ENCODE measurements at regions not wholly inside any gene's neighbourhood (a gene's known extent, or its start where the extent isn't known, plus 50 kb on each side); places are given as distances from the start of the nearest gene placed in this dataset.

- TF ChIP-seq, protein P1, sequence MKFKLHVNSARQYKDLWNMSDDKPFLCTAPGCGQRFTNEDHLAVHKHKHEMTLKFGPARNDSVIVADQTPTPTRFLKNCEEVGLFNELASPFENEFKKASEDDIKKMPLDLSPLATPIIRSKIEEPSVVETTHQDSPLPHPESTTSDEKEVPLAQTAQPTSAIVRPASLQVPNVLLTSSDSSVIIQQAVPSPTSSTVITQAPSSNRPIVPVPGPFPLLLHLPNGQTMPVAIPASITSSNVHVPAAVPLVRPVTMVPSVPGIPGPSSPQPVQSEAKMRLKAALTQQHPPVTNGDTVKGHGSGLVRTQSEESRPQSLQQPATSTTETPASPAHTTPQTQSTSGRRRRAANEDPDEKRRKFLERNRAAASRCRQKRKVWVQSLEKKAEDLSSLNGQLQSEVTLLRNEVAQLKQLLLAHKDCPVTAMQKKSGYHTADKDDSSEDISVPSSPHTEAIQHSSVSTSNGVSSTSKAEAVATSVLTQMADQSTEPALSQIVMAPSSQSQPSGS (CRISPR knock-in tag; IDR thresholded peaks at IDR 0.05) = no peak
- no peak for TF ChIP-seq TEAD3 (CRISPR knock-in tag; optimal IDR thresholded peaks at IDR 0.05; ENCODE audit: borderline replicate concordance)
- TF ChIP-seq LRRFIP1 (CRISPR knock-in tag; conservative IDR thresholded peaks at IDR 0.05) = no peak
- no peak for TF ChIP-seq STAT5B (CRISPR knock-in tag; IDR thresholded peaks at IDR 0.05)
- no peak for TF ChIP-seq ZNF24 (IDR thresholded peaks at IDR 0.05)
- TF ChIP-seq THAP11 (CRISPR knock-in tag; IDR thresholded peaks at IDR 0.05) = peak; percentile 27; the same call in 1 of the 2 replicates
- TF ChIP-seq ZBTB8A (CRISPR knock-in tag; IDR thresholded peaks at IDR 0.05; ENCODE audit: borderline replicate concordance, low read depth) = no peak
- TF ChIP-seq, protein P2, sequence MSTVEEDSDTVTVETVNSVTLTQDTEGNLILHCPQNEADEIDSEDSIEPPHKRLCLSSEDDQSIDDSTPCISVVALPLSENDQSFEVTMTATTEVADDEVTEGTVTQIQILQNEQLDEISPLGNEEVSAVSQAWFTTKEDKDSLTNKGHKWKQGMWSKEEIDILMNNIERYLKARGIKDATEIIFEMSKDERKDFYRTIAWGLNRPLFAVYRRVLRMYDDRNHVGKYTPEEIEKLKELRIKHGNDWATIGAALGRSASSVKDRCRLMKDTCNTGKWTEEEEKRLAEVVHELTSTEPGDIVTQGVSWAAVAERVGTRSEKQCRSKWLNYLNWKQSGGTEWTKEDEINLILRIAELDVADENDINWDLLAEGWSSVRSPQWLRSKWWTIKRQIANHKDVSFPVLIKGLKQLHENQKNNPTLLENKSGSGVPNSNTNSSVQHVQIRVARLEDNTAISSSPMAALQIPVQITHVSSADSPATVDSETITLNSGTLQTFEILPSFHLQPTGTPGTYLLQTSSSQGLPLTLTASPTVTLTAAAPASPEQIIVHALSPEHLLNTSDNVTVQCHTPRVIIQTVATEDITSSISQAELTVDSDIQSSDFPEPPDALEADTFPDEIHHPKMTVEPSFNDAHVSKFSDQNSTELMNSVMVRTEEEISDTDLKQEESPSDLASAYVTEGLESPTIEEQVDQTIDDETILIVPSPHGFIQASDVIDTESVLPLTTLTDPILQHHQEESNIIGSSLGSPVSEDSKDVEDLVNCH (CRISPR knock-in tag; IDR thresholded peaks at IDR 0.05) = no peak
- TF ChIP-seq SOX5 (CRISPR knock-in tag; IDR thresholded peaks at IDR 0.05; ENCODE audit: borderline replicate concordance) = peak; percentile 53; the same call in 1 of the 2 replicates
- no peak for TF ChIP-seq ZNF790 (CRISPR knock-in tag; IDR thresholded peaks at IDR 0.05; ENCODE audit: borderline replicate concordance)
- peak; percentile 52 for TF ChIP-seq ELF3 (CRISPR knock-in tag; IDR thresholded peaks at IDR 0.05)
- TF ChIP-seq RBM22 (optimal IDR thresholded peaks at IDR 0.05; ENCODE audit: low read length) = no peak
- no peak for TF ChIP-seq NBN (conservative IDR thresholded peaks at IDR 0.05)
- TF ChIP-seq ZBTB20 (CRISPR knock-in tag; IDR thresholded peaks at IDR 0.05; ENCODE audit: borderline replicate concordance, low read depth) = no peak
- no peak for TF ChIP-seq SOX13 (IDR thresholded peaks at IDR 0.05)
- TF ChIP-seq SOX13 (CRISPR knock-in tag; conservative IDR thresholded peaks at IDR 0.05 in 1 of 2, IDR thresholded peaks at IDR 0.05 in 1 of 2) = peak in 1 of 2 experiments; percentile 83; a peak in 2 of 4 replicates
- no peak for TF ChIP-seq ZNF776 (CRISPR knock-in tag; IDR thresholded peaks at IDR 0.05)
- TF ChIP-seq AFF4 (CRISPR knock-in tag; IDR thresholded peaks at IDR 0.05) = no peak
- no peak for TF ChIP-seq NRL (CRISPR knock-in tag; IDR thresholded peaks at IDR 0.05; ENCODE audit: borderline replicate concordance)
- TF ChIP-seq, protein P3, sequence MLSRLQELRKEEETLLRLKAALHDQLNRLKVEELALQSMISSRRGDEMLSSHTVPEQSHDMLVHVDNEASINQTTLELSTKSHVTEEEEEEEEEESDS (CRISPR knock-in tag; IDR thresholded peaks at IDR 0.05; ENCODE audit: borderline replicate concordance) = no peak
- no peak for TF ChIP-seq ZNF768 (CRISPR knock-in tag; IDR thresholded peaks at IDR 0.05)
- TF ChIP-seq ZNF674 (CRISPR knock-in tag; IDR thresholded peaks at IDR 0.05; ENCODE audit: low read depth) = no peak
Measured at GRCh38 chr5:35483780-35484179, 133.9 kb upstream of the SPEF2 start (continued).

Data from HepG2 (cell line).